GM23248 (cell line): ENCODE measurements at regions not wholly inside any gene's neighbourhood (a gene's known extent, or its start where the extent isn't known, plus 50 kb on each side); places are given as distances from the start of the nearest gene placed in this dataset.

Source experiments
- EZH2 ChIP-seq: fragments of 200-600 bp; sonication (generic); IDR thresholded peaks from 2 replicates; pipeline ENCODE4 v1.6.1; 2018; ENCODE audit warnings: antibody characterized with exemption, mild to moderate bottlenecking; ENCODE audit not compliant: insufficient read depth, poor library complexity, severe bottlenecking
- EZH2phosphoT487 ChIP-seq: fragments of 200-600 bp; sonication (generic); IDR thresholded peaks from 2 replicates; pipeline ENCODE4 v1.6.1; 2018; ENCODE audit warnings: antibody characterized with exemption, moderate library complexity, mild to moderate bottlenecking, low read depth; ENCODE audit not compliant: insufficient read depth

GRCh38 chr13:48862572-48862971, 113.1 kb upstream of the FNDC3A start:
- no peak for TF ChIP-seq EZH2
- no peak for TF ChIP-seq EZH2phosphoT487
